Left ventricle myocardium inferior (tissue), 1 donor: ENCODE measurements at regions not wholly inside any gene's neighbourhood (a gene's known extent, or its start where the extent isn't known, plus 50 kb on each side); places are given as distances from the start of the nearest gene placed in this dataset.

ENCODE experiments used
- DNase-seq: peaks from one replicate; pipeline ENCODE4 v3.0.0-alpha.2; 2020
- H3K27ac ChIP-seq: fragments of 200-600 bp; replicated peaks from 2 replicates; pipeline ENCODE4 v1.8.0; 2021
- H3K27me3 ChIP-seq: fragments of 200-600 bp; 2 replicates; pipeline ENCODE4 v1.8.0; 2021; ENCODE audit warnings: low read depth
- H3K36me3 ChIP-seq: fragments of 200-600 bp; 2 replicates; pipeline ENCODE4 v1.8.0; 2021
- H3K4me1 ChIP-seq: fragments of 200-600 bp; 2 replicates; pipeline ENCODE4 v1.8.0; 2021
- H3K4me3 ChIP-seq: fragments of 200-600 bp; 2 replicates; pipeline ENCODE4 v1.8.0; 2021; ENCODE audit warnings: mild to moderate bottlenecking, moderate library complexity
- H3K9me3 ChIP-seq: fragments of 200-600 bp; replicated peaks from 2 replicates; pipeline ENCODE4 v1.8.0; 2021
- CTCF ChIP-seq: fragments of 200-600 bp; IDR thresholded peaks from 2 replicates; pipeline ENCODE4 v1.8.0; 2021; ENCODE audit warnings: antibody characterized with exemption, mild to moderate bottlenecking, borderline replicate concordance
- intact Hi-C: fragments of 100-400 bp; cut with micrococcal nuclease; formaldehyde crosslinking; loops from one replicate; pipeline ENCODE4 v1.11.0; 2022
- donor health status: DM: no; HTN: yes; CAD: no; lungs with severe emphysema.

GRCh38 chr11:33507967-33508366 is 192.7 kb downstream of the C11orf91 start:
- Histone ChIP-seq H3K27ac (no peak overlapping the region), H3K4me1 (no peaks in the 10 kb centered on the region), H3K36me3 (no peaks in the 10 kb centered on the region), H3K4me3 (no peak overlapping the region), H3K9me3 (no peaks in the 10 kb centered on the region), H3K27me3 (peaks cover 36% of the 10 kb centered on the region)
- no peak for TF ChIP-seq CTCF
- intact Hi-C loops, result no loop called here
- no peak for DNase-seq

GRCh38 chr11:33507356-33507755 is 193.3 kb downstream of the C11orf91 start:
- Histone ChIP-seq H3K27ac (no peak overlapping the region), H3K27me3 (peaks cover 30% of the 10 kb centered on the region), H3K9me3 (no peaks in the 10 kb centered on the region), H3K4me3 (no peak overlapping the region), H3K36me3 (no peaks in the 10 kb centered on the region), H3K4me1 (no peaks in the 10 kb centered on the region)
- intact Hi-C loops, result no loop called here
- DNase-seq, result no peak
- TF ChIP-seq CTCF, result no peak

- no peaks in the 10 kb centered on the region for H3K4me1 ChIP-seq
- intact Hi-C loops, result no loop called here
- no peak overlapping the region for H3K27ac ChIP-seq
- H3K4me3 ChIP-seq, result no peak overlapping the region
- no peaks in the 10 kb centered on the region for H3K36me3 ChIP-seq
- H3K27me3 ChIP-seq, result peaks cover 27% of the 10 kb centered on the region
- no peak for DNase-seq
- no peaks in the 10 kb centered on the region for H3K9me3 ChIP-seq
- no peak for TF ChIP-seq CTCF
Observed at GRCh38 chr11:33505093-33505492, 195.5 kb downstream of the C11orf91 start.

GRCh38 chr11:33500861-33501479 is 199.7 kb downstream of the C11orf91 start:
- Histone ChIP-seq H3K4me3 (no peak overlapping the region), H3K27ac (no peak overlapping the region), H3K27me3 (peaks cover 54% of the 10 kb centered on the region), H3K36me3 (no peaks in the 10 kb centered on the region), H3K4me1 (no peaks in the 10 kb centered on the region), H3K9me3 (peaks cover under 1% of the 10 kb centered on the region)
- intact Hi-C loops, result no loop called here
- no peak for TF ChIP-seq CTCF
- DNase-seq, result no peak

GRCh38 chr11:33500332-33500731 is 200.3 kb downstream of the C11orf91 start:
- peaks cover 49% of the 10 kb centered on the region for H3K27me3 ChIP-seq

More at GRCh38 chr11:33500332-33500731, 200.3 kb downstream of the C11orf91 start:
- Histone ChIP-seq H3K27ac (no peak overlapping the region), H3K4me3 (no peak overlapping the region), H3K36me3 (no peaks in the 10 kb centered on the region), H3K9me3 (peaks cover 4% of the 10 kb centered on the region), H3K4me1 (no peaks in the 10 kb centered on the region)
- no peak for TF ChIP-seq CTCF
- DNase-seq, result no peak
- intact Hi-C loops, result no loop called here
